GM18507 (cell line): ENCODE measurements at regions not wholly inside any gene's neighbourhood (a gene's known extent, or its start where the extent isn't known, plus 50 kb on each side); places are given as distances from the start of the nearest gene placed in this dataset.

ENCODE experiments used
- DNase-seq: peaks from one replicate; pipeline ENCODE4 v3.0.0; 2011; ENCODE audit warnings: low read depth; ENCODE audit not compliant: insufficient read length; ENCODE audit errors: extremely low spot score
- FAIRE-seq: peaks from 2 replicates; lab custom pipeline; 2011; peaks lifted over from hg19 to GRCh38; lab: Jason Lieb, UNC

DNA sequence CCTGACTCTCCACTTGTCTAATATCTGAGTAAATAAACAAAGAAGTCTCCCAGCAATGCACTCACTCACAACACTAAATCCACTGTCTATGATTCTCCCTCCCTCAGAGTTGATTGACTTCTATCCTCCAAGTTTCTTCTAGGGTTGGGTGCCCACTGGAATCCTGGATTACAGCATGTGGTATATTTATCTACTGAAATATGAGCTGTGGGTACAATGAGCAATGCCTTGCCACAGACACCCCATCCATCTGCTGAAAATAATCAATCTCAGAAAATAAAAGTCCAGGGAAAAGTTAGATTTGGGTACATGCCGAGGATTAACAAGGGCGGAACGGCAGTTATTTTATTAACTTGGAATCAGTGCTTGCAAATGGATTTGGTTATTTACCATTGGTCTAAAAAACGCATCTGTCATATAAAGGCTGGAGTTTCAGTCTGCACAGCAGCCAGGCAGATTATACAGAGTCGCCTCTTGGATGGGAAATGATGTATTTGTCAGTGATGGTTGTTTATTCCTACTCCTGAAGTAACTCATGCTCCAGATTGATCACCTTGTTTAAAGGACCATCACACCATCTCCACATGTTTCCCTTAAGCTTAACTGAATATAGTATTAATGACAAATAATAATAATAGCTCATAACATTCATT, 193.9 kb upstream of the SOX9 start:
- DNase-seq (no peak), FAIRE-seq (no peak)

DNA sequence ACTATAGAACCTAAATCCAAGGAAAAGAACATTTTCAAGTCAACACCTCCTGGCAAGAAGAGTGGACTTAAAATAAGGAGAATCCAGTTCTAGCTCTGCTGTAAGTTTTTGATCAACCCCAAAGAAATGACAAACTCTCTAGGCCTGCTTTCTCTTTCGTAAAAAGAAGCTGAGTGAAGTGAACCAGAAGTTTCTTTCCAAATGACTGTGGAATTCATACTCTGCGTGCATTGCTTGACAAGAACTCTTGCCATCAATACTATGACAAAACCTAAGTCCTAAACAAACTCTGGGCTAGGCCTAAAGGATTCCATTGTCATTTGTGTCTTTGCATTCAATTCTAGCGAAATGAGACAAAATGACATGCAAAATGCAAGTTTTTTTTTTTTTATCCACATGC, 187.5 kb upstream of the SOX9 start:
- FAIRE-seq (no peak), DNase-seq (no peak)

GRCh38 chr17:71934520-71934919, 186.3 kb upstream of the SOX9 start:
- no peak for FAIRE-seq
- no peak for DNase-seq

DNA sequence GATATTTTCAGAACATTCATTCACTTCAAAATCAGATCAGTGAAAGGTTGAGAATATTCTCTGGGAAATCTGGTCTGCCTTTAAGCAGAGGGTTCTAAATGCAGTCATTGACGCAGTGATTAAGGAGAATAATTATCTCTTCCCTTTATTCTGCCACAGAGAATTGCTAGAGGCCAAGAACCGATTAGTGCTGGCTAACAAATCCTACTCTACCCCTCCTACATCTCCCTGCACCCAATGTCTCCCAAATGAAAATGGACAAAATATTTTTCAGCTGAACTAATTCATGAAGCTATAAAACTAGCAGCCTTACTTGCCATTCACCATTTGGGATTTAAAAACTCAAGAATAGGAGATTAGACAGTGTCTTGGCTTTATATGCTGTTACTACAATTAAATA, 185.5 kb upstream of the SOX9 start:
- no peak for FAIRE-seq

DNA sequence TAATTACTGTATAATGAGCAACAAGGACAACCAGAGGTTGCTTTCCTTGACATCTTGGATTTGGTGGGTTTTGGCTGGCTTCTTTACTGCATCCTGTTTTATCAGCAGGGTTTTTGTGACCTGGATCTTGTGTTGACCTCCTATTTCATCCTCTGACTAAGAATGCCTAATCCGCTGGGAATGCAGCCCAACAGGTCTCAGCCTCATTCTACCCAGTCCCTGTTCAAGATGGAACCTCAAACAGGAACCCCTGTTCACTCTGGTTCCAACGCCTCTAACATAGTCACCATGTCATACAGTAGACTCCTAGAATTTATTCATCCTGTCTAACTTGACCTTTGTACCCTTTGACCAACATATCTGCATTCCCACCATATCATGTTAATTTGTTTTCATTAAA, 183.8 kb upstream of the SOX9 start:
- FAIRE-seq (no peak), DNase-seq (no peak)

More for the DNA sequence above, 185.5 kb upstream of the SOX9 start:
- no peak for DNase-seq

GRCh38 chr17:71937914-71938313, 182.9 kb upstream of the SOX9 start:
- DNase-seq (no peak), FAIRE-seq (no peak)

GRCh38 chr17:71938340-71939010, 182.3 kb upstream of the SOX9 start:
- DNase-seq (no peak), FAIRE-seq (no peak)

GRCh38 chr17:71941920-71942319, 178.9 kb upstream of the SOX9 start:
- no peak for DNase-seq
- no peak for FAIRE-seq

GRCh38 chr17:71942626-71943025, 178.2 kb upstream of the SOX9 start:
- FAIRE-seq (no peak), DNase-seq (no peak)

- FAIRE-seq: no peak
- DNase-seq: no peak
Measured at GRCh38 chr17:71948703-71949422, 172.0 kb upstream of the SOX9 start.

DNA sequence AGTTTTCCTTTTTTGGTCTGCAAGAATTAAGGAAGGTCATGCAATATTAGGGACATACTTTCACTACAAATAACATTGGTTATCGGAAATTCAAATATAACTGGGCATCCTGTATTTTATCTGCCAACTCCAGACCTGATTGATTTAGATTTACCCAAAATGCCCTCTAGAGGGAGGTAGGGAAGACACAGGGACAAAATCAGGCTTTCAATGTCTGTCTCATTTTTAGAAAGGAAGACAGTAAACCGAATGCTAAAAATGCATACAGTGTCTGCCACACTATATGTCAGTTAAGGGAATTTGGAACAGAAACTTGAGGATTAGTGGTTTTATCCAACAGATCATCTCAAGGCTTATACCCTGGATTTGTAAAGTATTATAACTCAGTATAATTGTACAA, 161.7 kb upstream of the SOX9 start:
- no peak for DNase-seq
- peak; percentile 46 for FAIRE-seq

DNA sequence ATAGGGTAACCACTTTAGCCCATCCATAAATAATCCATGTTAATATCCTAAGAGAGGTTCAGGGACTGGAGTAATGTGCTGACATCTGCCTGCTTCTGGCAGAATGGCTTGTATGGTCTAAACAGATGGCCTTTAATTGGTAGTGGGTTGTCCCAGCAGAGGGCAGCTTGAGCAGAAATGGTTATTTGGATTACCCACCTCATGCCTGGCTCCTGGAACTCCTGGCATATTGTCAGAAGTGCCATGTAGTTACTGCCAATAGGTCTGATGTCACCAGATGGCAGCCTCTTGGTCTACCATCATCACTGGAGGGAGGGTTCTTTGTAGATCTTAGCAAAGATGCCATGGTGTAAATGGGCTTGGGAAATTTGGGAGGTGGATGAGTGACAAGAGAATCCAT, 157.5 kb upstream of the SOX9 start:
- DNase-seq: no peak
- no peak for FAIRE-seq

DNA sequence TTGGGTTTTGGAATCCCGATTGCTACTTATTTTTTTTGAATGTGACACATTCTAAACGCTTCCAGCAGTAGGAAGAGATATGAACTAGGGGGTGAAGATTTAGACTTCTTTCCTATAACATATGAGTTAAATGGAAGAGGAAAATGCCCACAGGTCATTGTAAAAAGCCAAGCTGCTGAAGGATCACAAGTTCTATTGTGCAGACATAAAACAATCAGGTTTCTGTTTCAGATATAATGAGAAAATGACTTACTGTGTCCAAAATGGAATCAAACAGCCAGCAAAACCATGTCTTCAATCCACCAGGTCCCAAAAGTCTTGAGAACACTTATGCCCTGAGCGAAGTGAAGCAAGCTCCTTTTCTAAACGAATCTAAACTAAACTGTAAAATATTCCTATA, 157.0 kb upstream of the SOX9 start:
- FAIRE-seq: no peak
- no peak for DNase-seq

DNA sequence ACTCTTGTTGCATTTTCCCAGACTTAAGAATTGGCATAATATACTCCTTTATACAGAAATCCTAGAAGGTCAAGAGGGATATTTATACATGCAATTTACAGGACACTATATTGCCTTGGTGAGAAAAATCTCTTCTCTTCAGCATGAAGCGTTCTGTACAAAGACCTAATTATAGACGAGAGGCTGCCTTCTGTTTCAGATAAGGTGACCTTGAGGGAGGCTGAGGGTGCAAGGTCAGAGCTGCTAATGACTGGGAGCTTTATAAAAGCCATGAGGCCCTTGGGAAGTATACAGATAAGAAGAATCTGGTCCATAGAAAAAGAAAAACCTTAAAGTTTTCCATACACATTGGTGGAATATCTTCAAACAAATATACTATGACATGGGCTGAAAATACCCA, 156.3 kb upstream of the SOX9 start:
- DNase-seq (no peak), FAIRE-seq (no peak)

- FAIRE-seq: no peak
- no peak for DNase-seq
Measured at GRCh38 chr17:71966055-71966454, 154.8 kb upstream of the SOX9 start.

- DNase-seq: no peak
Measured at GRCh38 chr17:71966459-71967313, 154.1 kb upstream of the SOX9 start.

GRCh38 chr17:71969500-71969899, 151.3 kb upstream of the SOX9 start:
- DNase-seq (no peak), FAIRE-seq (no peak)

More at GRCh38 chr17:71966459-71967313, 154.1 kb upstream of the SOX9 start:
- FAIRE-seq: no peak

DNA sequence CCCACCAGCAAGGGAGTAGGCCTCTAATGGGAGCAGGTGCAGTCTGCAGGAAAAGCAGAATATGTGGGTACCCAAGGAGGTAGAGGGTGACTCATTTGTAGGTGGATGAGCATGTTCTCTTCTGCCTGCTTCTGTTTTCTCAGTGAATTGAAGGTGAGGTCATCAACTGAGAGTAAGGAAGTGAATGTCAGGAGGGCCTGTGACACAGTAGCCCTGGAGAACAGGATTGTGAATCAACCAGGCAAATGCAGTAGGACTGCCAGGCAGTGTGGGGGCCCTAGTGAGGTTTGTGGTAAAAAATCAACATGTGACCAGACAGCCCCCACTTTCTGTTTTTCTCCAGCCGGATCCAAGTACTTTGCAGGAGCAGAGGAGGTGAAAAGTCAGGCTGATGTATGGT, 150.5 kb upstream of the SOX9 start:
- no peak for FAIRE-seq

GRCh38 chr17:71974051-71974450, 146.8 kb upstream of the SOX9 start:
- no peak for FAIRE-seq
- no peak for DNase-seq

More for the DNA sequence above, 150.5 kb upstream of the SOX9 start:
- no peak for DNase-seq

DNA sequence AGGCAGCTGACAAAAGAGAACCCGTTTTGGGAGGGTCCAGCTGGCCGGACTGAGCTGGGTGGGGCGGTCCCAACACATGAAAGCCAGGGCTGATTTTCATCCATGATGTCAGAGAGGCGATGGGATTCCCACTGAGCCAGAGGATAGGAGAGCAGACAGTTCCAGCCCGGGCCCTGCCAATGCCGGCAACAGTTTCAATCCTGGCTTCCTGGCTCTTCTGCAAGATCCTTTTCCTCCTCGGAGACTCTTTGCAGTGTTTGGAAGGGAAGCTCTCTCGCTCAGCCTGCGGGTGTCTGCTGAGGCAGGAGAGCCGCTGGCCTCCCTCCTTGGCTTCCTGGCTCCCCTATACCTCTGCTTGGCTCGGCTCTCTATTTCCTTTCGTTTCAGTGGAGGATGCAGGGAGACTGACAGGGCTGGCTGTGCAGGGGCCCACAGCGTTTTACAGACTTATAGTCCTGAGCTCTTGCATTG, 145.5 kb upstream of the SOX9 start:
- DNase-seq (no peak), FAIRE-seq (no peak)
